ENCODE measurements at regions not wholly inside any gene's neighbourhood (a gene's known extent, or its start where the extent isn't known, plus 50 kb on each side); places are given as distances from the start of the nearest gene placed in this dataset.
"Not testable (repeated sequence)": the region's sequence is repeated elsewhere in the genome, so short reads cannot be mapped to it uniquely, and the experiment has no call there.

- TF ChIP-seq CTCF (IDR thresholded peaks at IDR 0.05; ENCODE audit: borderline replicate concordance, insufficient read depth, low read depth, low read length): no peak
- no peak overlapping the region for H3K4me3 ChIP-seq (ENCODE audit: low read depth, low read length)
Measured at GRCh38 chr2:228359473-228359872, 178.0 kb upstream of the SPHKAP start.

GRCh38 chr2:228355897-228356296 is 174.4 kb upstream of the SPHKAP start:
- TF ChIP-seq CTCF (IDR thresholded peaks at IDR 0.05; ENCODE audit: borderline replicate concordance, insufficient read depth, low read depth, low read length): no peak
- H3K4me3 ChIP-seq (ENCODE audit: low read depth, low read length): no peak overlapping the region

GRCh38 chr2:228352980-228353379 is 171.5 kb upstream of the SPHKAP start:
- not testable (repeated sequence) for H3K4me3 ChIP-seq (ENCODE audit: low read depth, low read length)

DNA sequence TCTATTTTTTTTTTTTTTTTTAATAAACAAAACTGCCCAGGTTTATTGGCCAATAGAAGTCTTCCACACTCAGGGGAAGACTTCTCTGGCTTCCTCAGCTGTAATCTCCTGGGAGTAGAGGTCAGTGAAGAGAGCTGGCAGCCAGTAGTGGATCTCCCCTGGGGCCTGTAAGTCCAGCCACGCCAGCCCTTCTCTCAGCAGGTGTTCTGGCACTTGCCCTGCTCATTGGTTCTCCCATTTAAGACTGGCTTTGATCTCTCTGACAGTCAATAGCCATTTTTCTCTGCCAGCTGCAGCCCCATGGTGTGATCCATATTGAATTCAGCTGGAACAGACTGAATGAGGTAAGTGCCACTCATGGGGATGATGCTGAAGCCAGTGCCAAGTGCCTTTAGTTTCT is 170.6 kb upstream of the SPHKAP start:
- no peak overlapping the region for H3K4me3 ChIP-seq (ENCODE audit: low read depth, low read length)
- no peak for TF ChIP-seq CTCF (IDR thresholded peaks at IDR 0.05; ENCODE audit: borderline replicate concordance, insufficient read depth, low read depth, low read length)

- TF ChIP-seq CTCF (IDR thresholded peaks at IDR 0.05; ENCODE audit: borderline replicate concordance, insufficient read depth, low read depth, low read length): no peak
Measured at GRCh38 chr2:228348516-228349064, 167.1 kb upstream of the SPHKAP start.

GRCh38 chr2:228344531-228344930 is 163.0 kb upstream of the SPHKAP start:
- H3K4me3 ChIP-seq (ENCODE audit: low read depth, low read length): no peak overlapping the region
- TF ChIP-seq CTCF (IDR thresholded peaks at IDR 0.05; ENCODE audit: borderline replicate concordance, insufficient read depth, low read depth, low read length): no peak

More at GRCh38 chr2:228348516-228349064, 167.1 kb upstream of the SPHKAP start:
- no peak overlapping the region for H3K4me3 ChIP-seq (ENCODE audit: low read depth, low read length)

- no peak for TF ChIP-seq CTCF (IDR thresholded peaks at IDR 0.05; ENCODE audit: borderline replicate concordance, insufficient read depth, low read depth, low read length)
- no peak overlapping the region for H3K4me3 ChIP-seq (ENCODE audit: low read depth, low read length)
Measured at GRCh38 chr2:228339525-228339924, 158.0 kb upstream of the SPHKAP start.

DNA sequence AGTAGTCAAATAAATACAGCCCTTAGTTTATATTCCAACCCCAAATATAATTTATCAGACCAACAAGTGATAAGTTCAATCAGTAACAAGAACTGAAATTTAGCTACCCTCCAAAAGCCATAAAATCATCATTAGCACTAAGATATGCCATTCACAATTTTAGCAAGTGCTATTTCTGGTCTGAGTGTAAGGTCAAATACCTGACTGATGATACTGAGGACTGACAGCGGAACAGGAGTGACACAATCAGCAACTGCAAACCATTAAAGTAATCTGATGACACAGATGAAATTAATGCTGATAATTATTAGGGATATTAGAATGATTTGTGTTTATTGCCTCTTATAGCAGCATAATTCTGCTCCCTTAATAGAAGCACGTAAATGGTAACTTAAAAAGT is 152.7 kb upstream of the SPHKAP start:
- TF ChIP-seq CTCF (IDR thresholded peaks at IDR 0.05; ENCODE audit: borderline replicate concordance, insufficient read depth, low read depth, low read length): no peak
- H3K4me3 ChIP-seq (ENCODE audit: low read depth, low read length): no peak overlapping the region

Measured in GM12875 (cell line).